ENCODE measurements at regions not wholly inside any gene's neighbourhood (a gene's known extent, or its start where the extent isn't known, plus 50 kb on each side); places are given as distances from the start of the nearest gene placed in this dataset.

DNA sequence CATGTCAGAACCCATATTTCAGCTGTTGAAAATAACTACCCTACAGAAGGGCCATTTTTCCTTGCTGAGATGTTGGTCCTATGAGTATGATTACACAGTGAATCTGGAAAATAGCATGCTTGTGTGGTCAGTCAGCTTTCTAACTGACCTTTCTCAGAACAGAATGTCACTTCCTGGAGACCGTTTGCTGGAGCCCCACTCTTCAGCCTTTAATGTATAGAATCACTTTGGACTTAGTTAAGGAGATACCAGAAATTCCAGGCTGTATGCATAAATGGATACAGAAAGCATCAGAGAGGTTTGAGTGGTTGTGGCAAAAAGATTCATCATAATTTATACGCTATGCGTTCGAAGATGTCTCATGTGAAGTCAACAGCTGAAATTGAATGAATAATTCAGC, 488.1 kb downstream of the EBF1 start:
- no peak for TF ChIP-seq POLR2AphosphoS5 (IDR thresholded peaks at IDR 0.05)
- TF ChIP-seq, protein P1, sequence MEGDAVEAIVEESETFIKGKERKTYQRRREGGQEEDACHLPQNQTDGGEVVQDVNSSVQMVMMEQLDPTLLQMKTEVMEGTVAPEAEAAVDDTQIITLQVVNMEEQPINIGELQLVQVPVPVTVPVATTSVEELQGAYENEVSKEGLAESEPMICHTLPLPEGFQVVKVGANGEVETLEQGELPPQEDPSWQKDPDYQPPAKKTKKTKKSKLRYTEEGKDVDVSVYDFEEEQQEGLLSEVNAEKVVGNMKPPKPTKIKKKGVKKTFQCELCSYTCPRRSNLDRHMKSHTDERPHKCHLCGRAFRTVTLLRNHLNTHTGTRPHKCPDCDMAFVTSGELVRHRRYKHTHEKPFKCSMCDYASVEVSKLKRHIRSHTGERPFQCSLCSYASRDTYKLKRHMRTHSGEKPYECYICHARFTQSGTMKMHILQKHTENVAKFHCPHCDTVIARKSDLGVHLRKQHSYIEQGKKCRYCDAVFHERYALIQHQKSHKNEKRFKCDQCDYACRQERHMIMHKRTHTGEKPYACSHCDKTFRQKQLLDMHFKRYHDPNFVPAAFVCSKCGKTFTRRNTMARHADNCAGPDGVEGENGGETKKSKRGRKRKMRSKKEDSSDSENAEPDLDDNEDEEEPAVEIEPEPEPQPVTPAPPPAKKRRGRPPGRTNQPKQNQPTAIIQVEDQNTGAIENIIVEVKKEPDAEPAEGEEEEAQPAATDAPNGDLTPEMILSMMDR (IDR thresholded peaks at IDR 0.05): no peak
- TF ChIP-seq POLR2A (IDR thresholded peaks at IDR 0.05): no peak
